MM.1S (cell line): ENCODE measurements at regions not wholly inside any gene's neighbourhood (a gene's known extent, or its start where the extent isn't known, plus 50 kb on each side); places are given as distances from the start of the nearest gene placed in this dataset.

ENCODE experiments used
- CTCF ChIP-seq: fragments of 300-600 bp; sonication (generic); IDR thresholded peaks from 2 replicates; pipeline ENCODE4 v1.5.1; 2016; ENCODE audit warnings: antibody characterized with exemption, low read length, mixed read lengths
- EZH2 ChIP-seq: fragments of 300-600 bp; sonication (generic); optimal IDR thresholded peaks from 2 replicates; pipeline ENCODE3; 2017; ENCODE audit warnings: low read depth, mild to moderate bottlenecking, antibody characterized with exemption, low read length, mixed read lengths
- EZH2phosphoT487 ChIP-seq: fragments of 300-600 bp; sonication (generic); IDR thresholded peaks from 2 replicates; pipeline ENCODE4 v1.6.1; 2018; ENCODE audit warnings: antibody characterized with exemption, low read length

- TF ChIP-seq CTCF (no peak), EZH2phosphoT487 (no peak), EZH2 (no peak)
These were observed 79.9 kb downstream of the SLIT2 start for GRCh38 chr4:20331642-20332041.
